ENCODE measurements at regions not wholly inside any gene's neighbourhood (a gene's known extent, or its start where the extent isn't known, plus 50 kb on each side); places are given as distances from the start of the nearest gene placed in this dataset.
"Not testable (repeated sequence)": the region's sequence is repeated elsewhere in the genome, so short reads cannot be mapped to it uniquely, and the experiment has no call there.

DNA sequence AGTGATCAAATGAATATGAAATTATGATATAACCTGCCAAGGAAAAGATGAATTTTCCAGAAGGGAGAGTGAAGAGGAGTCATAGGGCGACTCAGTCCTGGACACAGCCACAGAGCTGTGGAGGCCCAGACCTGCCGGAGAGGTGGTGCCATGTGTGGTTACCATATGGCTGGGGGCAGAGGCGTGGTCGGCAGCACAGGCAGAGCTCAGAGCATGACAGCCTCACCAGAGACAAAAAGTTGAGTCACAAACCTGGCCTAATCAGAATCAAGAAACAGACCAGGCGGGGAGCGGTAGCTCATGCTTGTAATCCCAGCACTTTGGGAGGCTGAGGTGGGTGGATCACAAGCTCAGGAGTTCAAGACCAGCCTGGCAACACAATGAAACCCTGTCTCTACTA is 57.8 kb upstream of the KIF2A start:
- not testable (repeated sequence) for H3K36me3 ChIP-seq (ENCODE audit: control insufficient read depth, insufficient read depth, low read length); H3K4me1 ChIP-seq (ENCODE audit: control insufficient read depth, insufficient read depth, low read length, poor library complexity, severe bottlenecking); H3K4me3 ChIP-seq (ENCODE audit: extremely low read depth, insufficient read depth, low read length, poor library complexity, severe bottlenecking); H3K9me3 ChIP-seq (ENCODE audit: control insufficient read depth, low read length); H3K27ac ChIP-seq (ENCODE audit: low read depth, low read length, severe bottlenecking)
- WGBS, 2 experiments (ENCODE audit: insufficient coverage in 2 of 2), result 80 to 83% methylated on average over 2 to 5 of the region's 6 CpGs

- H3K27ac ChIP-seq (ENCODE audit: low read depth, low read length, severe bottlenecking); H3K4me1 ChIP-seq (ENCODE audit: control insufficient read depth, insufficient read depth, low read length, poor library complexity, severe bottlenecking); H3K9me3 ChIP-seq (ENCODE audit: control insufficient read depth, low read length); H3K36me3 ChIP-seq (ENCODE audit: control insufficient read depth, insufficient read depth, low read length); H3K4me3 ChIP-seq (ENCODE audit: extremely low read depth, insufficient read depth, low read length, poor library complexity, severe bottlenecking): not testable (repeated sequence)
- no CpG with 5 or more reads among the region's 3 CpGs for WGBS, 2 experiments (ENCODE audit: insufficient coverage in 2 of 2)
These were observed 55.9 kb upstream of the KIF2A start for GRCh38 chr5:62250085-62250484.

GRCh38 chr5:62250919-62251318 is 55.1 kb upstream of the KIF2A start:
- not testable (repeated sequence) for H3K27ac ChIP-seq (ENCODE audit: low read depth, low read length, severe bottlenecking); H3K4me3 ChIP-seq (ENCODE audit: extremely low read depth, insufficient read depth, low read length, poor library complexity, severe bottlenecking); H3K4me1 ChIP-seq (ENCODE audit: control insufficient read depth, insufficient read depth, low read length, poor library complexity, severe bottlenecking); H3K36me3 ChIP-seq (ENCODE audit: control insufficient read depth, insufficient read depth, low read length); H3K9me3 ChIP-seq (ENCODE audit: control insufficient read depth, low read length)
- WGBS, 2 experiments (ENCODE audit: insufficient coverage in 2 of 2), result 86 to 91% methylated on average over 4 of the region's 4 CpGs

GRCh38 chr5:62252519-62252918 is 53.5 kb upstream of the KIF2A start:
- H3K4me3 ChIP-seq (ENCODE audit: extremely low read depth, insufficient read depth, low read length, poor library complexity, severe bottlenecking); H3K27ac ChIP-seq (ENCODE audit: low read depth, low read length, severe bottlenecking); H3K4me1 ChIP-seq (ENCODE audit: control insufficient read depth, insufficient read depth, low read length, poor library complexity, severe bottlenecking); H3K36me3 ChIP-seq (ENCODE audit: control insufficient read depth, insufficient read depth, low read length); H3K9me3 ChIP-seq (ENCODE audit: control insufficient read depth, low read length): not testable (repeated sequence)
- WGBS, 2 experiments (ENCODE audit: insufficient coverage in 2 of 2), result 100% methylated on average over 1 to 2 of the region's 2 CpGs

DNA sequence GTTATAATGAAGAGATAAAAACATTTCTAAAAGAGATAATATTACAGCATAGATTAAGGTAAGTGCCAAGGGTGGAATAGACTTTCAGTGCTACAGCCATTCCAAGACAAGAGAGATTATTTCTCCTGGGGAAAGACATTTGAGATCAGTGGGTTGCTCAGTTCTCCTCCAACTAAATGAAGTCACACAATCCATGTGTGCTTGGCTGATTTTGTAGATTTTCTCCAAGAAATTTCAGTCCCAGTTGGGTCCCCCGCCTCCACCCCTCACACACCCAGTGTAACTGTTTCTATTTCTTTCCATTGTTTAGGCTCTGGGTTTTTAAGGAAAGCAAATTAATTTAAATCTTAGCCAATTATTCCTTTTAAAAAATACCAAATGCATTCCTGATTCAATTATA is 50.5 kb upstream of the KIF2A start:
- not testable (repeated sequence) for H3K4me3 ChIP-seq (ENCODE audit: extremely low read depth, insufficient read depth, low read length, poor library complexity, severe bottlenecking); H3K36me3 ChIP-seq (ENCODE audit: control insufficient read depth, insufficient read depth, low read length); H3K27ac ChIP-seq (ENCODE audit: low read depth, low read length, severe bottlenecking); H3K4me1 ChIP-seq (ENCODE audit: control insufficient read depth, insufficient read depth, low read length, poor library complexity, severe bottlenecking); H3K9me3 ChIP-seq (ENCODE audit: control insufficient read depth, low read length)
- no CpG with 5 or more reads among the region's 1 CpG for WGBS, 2 experiments (ENCODE audit: insufficient coverage in 2 of 2)

DNA sequence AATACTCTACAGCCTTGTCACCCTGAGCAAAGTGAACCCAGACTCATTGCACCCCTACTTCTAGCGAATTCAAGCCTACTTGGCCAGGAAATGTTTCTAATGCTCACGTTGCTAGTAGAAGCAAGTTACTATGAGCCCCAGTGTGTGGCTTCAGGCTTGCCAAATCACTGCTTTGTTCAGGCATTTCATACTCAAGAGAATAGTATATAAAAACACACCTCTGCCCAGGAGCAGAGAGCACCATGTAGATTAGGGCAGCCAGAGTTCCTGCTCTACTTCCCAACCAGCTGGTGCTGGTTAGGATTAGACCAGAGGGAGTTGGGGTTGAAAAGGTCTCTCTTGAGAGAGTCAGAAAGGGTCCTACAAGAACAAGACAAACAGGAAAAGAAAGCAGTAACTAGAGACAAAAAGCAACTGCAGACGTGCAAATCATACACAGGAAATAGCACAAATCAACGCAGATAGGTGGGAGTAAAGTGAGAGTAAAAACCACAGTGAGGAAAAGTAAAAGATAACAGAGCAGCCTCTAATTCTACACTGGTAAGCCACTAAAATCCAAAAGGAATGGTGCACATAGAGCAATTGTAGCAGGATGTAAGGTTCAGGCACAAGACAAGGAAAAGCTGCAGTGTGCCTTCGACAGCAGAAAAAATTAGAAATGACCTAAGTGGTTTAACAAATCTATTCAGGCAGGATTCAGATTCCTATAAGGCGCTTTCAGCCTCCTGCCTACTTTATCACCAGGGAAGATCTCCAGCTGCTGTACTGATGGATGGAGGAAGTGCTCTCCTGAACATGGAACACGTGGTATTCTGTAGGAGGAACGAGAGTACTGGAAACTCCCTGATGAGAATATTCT is 49.6 kb upstream of the KIF2A start:
- WGBS, 2 experiments (ENCODE audit: insufficient coverage in 2 of 2), result 85 to 100% methylated on average over 2 to 3 of the region's 8 CpGs
- Histone ChIP-seq H3K4me3 (ENCODE audit: extremely low read depth, insufficient read depth, low read length, poor library complexity, severe bottlenecking) (no peak overlapping the region), H3K27ac (ENCODE audit: low read depth, low read length, severe bottlenecking) (peak overlapping the region; percentile 53)

More for the DNA sequence above, 49.6 kb upstream of the KIF2A start:
- Histone ChIP-seq H3K36me3 (ENCODE audit: control insufficient read depth, insufficient read depth, low read length) (no peaks in the 10 kb centered on the region), H3K4me1 (ENCODE audit: control insufficient read depth, insufficient read depth, low read length, poor library complexity, severe bottlenecking) (peaks cover 4% of the 10 kb centered on the region), H3K9me3 (ENCODE audit: control insufficient read depth, low read length) (no peaks in the 10 kb centered on the region)

Data from mesodermal cell (in vitro differentiated cells).